Fibroblast of lung (primary cell): ENCODE measurements at regions not wholly inside any gene's neighbourhood (a gene's known extent, or its start where the extent isn't known, plus 50 kb on each side); places are given as distances from the start of the nearest gene placed in this dataset.
A peak's percentile ranks its signal among the peaks of the same experiment; 100 is the strongest.

ENCODE experiments used
- DNase-seq, 2 donors: peaks; one replicate each; pipeline versions ENCODE4 v3.0.0 to v3.0.0-alpha.2; 2010; ENCODE audit warnings: low read depth in 2 of 2
- H2AFZ ChIP-seq: 2 replicates; pipeline ENCODE4 v1.5.1; 2012; ENCODE audit warnings: low read length, control low read depth, inconsistent platforms
- H3K27ac ChIP-seq: 2 replicates; pipeline ENCODE4 v1.5.1; 2011; ENCODE audit warnings: low read length, control low read depth; ENCODE audit not compliant: insufficient read depth
- H3K27me3 ChIP-seq: 2 replicates; pipeline ENCODE4 v1.5.1; 2011; ENCODE audit warnings: mild to moderate bottlenecking, low read length; ENCODE audit not compliant: control insufficient read depth, insufficient read depth
- H3K36me3 ChIP-seq: 2 replicates; pipeline ENCODE4 v1.5.1; 2011; ENCODE audit warnings: low read length; ENCODE audit not compliant: control insufficient read depth, insufficient read depth
- H3K4me1 ChIP-seq: 2 replicates; pipeline ENCODE4 v1.5.1; 2011; ENCODE audit warnings: low read length; ENCODE audit not compliant: control insufficient read depth, insufficient read depth; ENCODE audit errors: extremely low read depth
- H3K4me2 ChIP-seq: 2 replicates; pipeline ENCODE4 v1.5.1; 2011; ENCODE audit warnings: low read length, control low read depth; ENCODE audit not compliant: insufficient read depth; ENCODE audit errors: extremely low read depth
- H3K4me3 ChIP-seq, 4 experiments: fragments of 200-600 bp in 1 of 4; sonication (generic) in 1 of 4; replicated peaks in 1 of 4; 2 replicates each; pipeline ENCODE4 v1.5.1; 2011 to 2016; ENCODE audit warnings: low read length in 4 of 4, low read depth in 3 of 4, mild to moderate bottlenecking in 3 of 4, control low read depth in 2 of 4, inconsistent platforms in 1 of 4, mixed read lengths in 1 of 4; ENCODE audit not compliant: insufficient read depth in 1 of 4; ENCODE audit errors: control extremely low read depth in 1 of 4
- H3K79me2 ChIP-seq: 2 replicates; pipeline ENCODE4 v1.5.1; 2012; ENCODE audit warnings: mild to moderate bottlenecking, low read length, inconsistent platforms; ENCODE audit not compliant: control insufficient read depth, insufficient read depth
- H3K9ac ChIP-seq: 2 replicates; pipeline ENCODE4 v1.5.1; 2011; ENCODE audit warnings: mild to moderate bottlenecking, low read length, control low read depth; ENCODE audit not compliant: insufficient read depth
- H3K9me3 ChIP-seq: 2 replicates; pipeline ENCODE4 v1.5.1; 2012; ENCODE audit warnings: low read depth, low read length; ENCODE audit not compliant: control insufficient read depth, insufficient read depth
- H4K20me1 ChIP-seq: 2 replicates; pipeline ENCODE4 v1.5.1; 2011; ENCODE audit warnings: low read length; ENCODE audit not compliant: control insufficient read depth, insufficient read depth; ENCODE audit errors: extremely low read depth
- CTCF ChIP-seq, 2 donors: IDR thresholded peaks in 1 of 2; conservative IDR thresholded peaks in 1 of 2; 1 replicate in 1 of 2; 2 replicates in 1 of 2; pipeline ENCODE4 v1.5.1; 2011 to 2012; ENCODE audit warnings: low read length in 2 of 2, control low read depth in 1 of 2, inconsistent platforms in 1 of 2, low read depth in 1 of 2, mild to moderate bottlenecking in 1 of 2
- EZH2 ChIP-seq: IDR thresholded peaks from 2 replicates; pipeline ENCODE4 v1.5.1; 2012; ENCODE audit warnings: low read length, control low read depth, mild to moderate bottlenecking; ENCODE audit errors: missing control alignments

- Histone ChIP-seq H3K27ac (no peak overlapping the region), H3K27me3 (no peaks in the 10 kb centered on the region), H2AFZ (no peak overlapping the region), H3K9me3 (no peaks in the 10 kb centered on the region), H3K4me2 (no peak overlapping the region), H3K36me3 (no peaks in the 10 kb centered on the region), H3K9ac (no peak overlapping the region), H3K79me2 (no peaks in the 10 kb centered on the region), H3K4me3 (no peak overlapping the region), H3K4me1 (no peaks in the 10 kb centered on the region), H4K20me1 (no peaks in the 10 kb centered on the region)
- TF ChIP-seq EZH2 (no peak), CTCF (conservative IDR thresholded peaks at IDR 0.05 in 1 of 2, IDR thresholded peaks at IDR 0.05 in 1 of 2; ENCODE audit: low read depth in 1 of 2, low read length in 2 of 2) (no peak)
- DNase-seq = no peak
These were observed 242.7 kb downstream of the BCOR start for GRCh38 chrX:39854772-39855747.

GRCh38 chrX:39855748-39856129, 242.0 kb downstream of the BCOR start:
- H3K4me2 ChIP-seq = no peak overlapping the region
- no peaks in the 10 kb centered on the region for H4K20me1 ChIP-seq
- no peaks in the 10 kb centered on the region for H3K9me3 ChIP-seq
- H3K27ac ChIP-seq = no peak overlapping the region
- H3K79me2 ChIP-seq = no peaks in the 10 kb centered on the region
- no peak overlapping the region for H2AFZ ChIP-seq
- no peak overlapping the region for H3K4me3 ChIP-seq
- H3K4me1 ChIP-seq = no peaks in the 10 kb centered on the region
- no peak overlapping the region for H3K9ac ChIP-seq
- no peaks in the 10 kb centered on the region for H3K27me3 ChIP-seq
- DNase-seq = peak; percentile 15 to 48
- TF ChIP-seq CTCF (conservative IDR thresholded peaks at IDR 0.05 in 1 of 2, IDR thresholded peaks at IDR 0.05 in 1 of 2; ENCODE audit: low read depth in 1 of 2, low read length in 2 of 2) (no peak), EZH2 (no peak)
- no peaks in the 10 kb centered on the region for H3K36me3 ChIP-seq

- DNase-seq = no peak
These were observed 241.2 kb downstream of the BCOR start for GRCh38 chrX:39856472-39857121.

More at GRCh38 chrX:39856472-39857121, 241.2 kb downstream of the BCOR start:
- Histone ChIP-seq H3K27me3 (no peaks in the 10 kb centered on the region), H3K9ac (no peak overlapping the region), H3K79me2 (no peaks in the 10 kb centered on the region), H2AFZ (no peak overlapping the region), H3K9me3 (no peaks in the 10 kb centered on the region), H3K36me3 (no peaks in the 10 kb centered on the region), H3K4me3 (no peak overlapping the region), H3K4me2 (no peak overlapping the region), H4K20me1 (no peaks in the 10 kb centered on the region), H3K27ac (no peak overlapping the region), H3K4me1 (no peaks in the 10 kb centered on the region)
- TF ChIP-seq EZH2 (no peak), CTCF (conservative IDR thresholded peaks at IDR 0.05 in 1 of 2, IDR thresholded peaks at IDR 0.05 in 1 of 2; ENCODE audit: low read depth in 1 of 2, low read length in 2 of 2) (no peak)
